NCI-H446 (cell line): ENCODE measurements at regions not wholly inside any gene's neighbourhood (a gene's known extent, or its start where the extent isn't known, plus 50 kb on each side); places are given as distances from the start of the nearest gene placed in this dataset.
"Not testable (repeated sequence)": the region's sequence is repeated elsewhere in the genome, so short reads cannot be mapped to it uniquely, and the experiment has no call there.

Experiments used
- DNase-seq, 2 experiments: peaks; one replicate each; lab custom pipeline; 2025; lab: John Stamatoyannopoulos, UW

DNA sequence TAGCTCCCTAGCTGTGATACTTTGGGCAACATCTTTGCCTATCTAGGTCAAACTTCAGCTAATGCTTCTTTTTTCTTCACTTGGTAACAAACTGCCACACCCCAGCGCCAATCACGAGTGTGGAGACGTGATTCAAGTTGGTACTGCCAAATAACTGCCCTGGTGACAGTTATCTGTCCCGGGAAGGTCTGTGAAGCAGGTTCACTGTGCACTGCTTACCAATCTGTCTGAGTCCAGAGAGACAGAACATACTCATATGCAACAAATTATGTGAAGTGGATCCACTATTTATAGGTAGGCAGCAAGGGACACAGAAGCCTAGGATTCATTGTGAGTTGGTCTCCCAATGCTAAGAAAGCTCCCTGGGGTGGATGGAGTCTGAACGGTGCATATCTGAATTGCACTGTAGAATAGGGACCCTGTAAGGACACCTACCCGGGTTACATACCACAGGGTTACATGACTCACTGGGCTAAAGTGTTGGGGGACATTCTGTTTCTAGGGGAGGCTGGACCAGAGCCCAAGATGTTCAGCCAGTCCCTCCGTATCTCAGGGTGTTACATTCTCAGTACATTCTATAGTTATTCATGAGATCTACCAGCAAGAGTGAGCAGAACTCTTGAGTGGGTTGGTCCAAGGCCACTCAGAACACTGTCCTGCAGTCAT, 95.4 kb upstream of the STC2 start:
- DNase-seq: no peak

DNA sequence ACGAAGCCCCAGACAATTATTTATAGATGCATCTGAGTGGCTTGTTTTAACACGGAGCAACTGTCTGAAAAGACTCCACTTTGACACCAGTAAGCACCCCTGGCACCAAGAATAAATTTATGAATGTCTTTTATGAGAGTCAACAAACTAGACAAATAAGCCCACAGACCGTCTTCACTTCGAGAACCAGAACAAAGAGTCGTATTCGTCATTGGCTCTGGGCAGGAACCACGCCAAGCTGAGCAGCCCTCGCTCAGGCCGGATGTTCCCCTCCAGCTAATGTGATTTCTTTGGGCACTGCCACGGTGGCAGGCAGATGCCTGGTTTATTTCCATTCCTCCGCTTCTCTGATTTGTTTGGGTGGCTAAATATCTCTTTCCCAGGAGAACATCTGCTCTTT, 91.9 kb upstream of the STC2 start:
- no peak for DNase-seq

DNA sequence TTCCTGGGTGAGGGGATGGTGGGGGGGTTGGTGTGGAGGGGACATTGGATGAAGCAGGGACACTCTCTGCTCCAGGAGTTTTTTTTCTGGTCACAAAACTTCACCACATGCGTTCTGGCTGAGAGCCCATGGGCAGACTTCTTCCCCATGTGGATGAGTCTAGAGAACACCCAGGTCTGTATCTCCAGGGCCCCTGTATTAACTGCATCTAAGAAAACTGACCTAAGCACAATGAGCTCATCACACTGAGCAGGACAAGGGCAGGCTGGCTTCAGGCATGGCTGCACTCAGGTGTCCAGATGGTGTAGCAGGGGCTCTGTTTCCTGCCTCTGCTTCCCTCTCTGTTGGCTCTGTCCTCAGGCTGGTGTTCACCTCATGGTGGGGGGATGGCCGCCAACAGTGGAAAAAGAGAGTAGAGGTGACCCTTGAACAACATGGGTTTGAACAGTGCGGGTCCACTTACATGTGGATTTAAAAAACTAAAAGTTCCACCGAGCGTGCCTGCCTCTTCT, 85.3 kb upstream of the STC2 start:
- DNase-seq: no peak

DNA sequence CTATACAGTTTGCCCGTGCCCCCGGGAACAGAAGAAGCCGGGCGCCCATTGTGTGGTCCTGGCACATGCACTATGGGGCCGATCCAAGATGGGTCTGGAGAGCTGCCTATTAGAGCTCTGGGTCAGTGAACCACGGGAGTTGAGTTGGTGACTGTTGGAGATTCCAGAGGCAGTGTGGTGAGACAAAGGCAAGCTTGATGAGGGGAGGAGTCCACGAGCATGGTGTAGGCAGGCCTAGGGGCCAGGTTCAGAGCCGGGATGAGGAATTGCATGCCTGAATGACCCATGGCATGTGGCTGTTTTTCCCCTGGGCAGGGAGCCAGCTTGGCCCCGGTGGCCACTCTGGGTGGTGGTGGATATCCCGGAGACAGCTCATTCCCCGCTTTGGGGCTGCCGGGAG, 84.4 kb upstream of the STC2 start:
- no peak for DNase-seq

DNA sequence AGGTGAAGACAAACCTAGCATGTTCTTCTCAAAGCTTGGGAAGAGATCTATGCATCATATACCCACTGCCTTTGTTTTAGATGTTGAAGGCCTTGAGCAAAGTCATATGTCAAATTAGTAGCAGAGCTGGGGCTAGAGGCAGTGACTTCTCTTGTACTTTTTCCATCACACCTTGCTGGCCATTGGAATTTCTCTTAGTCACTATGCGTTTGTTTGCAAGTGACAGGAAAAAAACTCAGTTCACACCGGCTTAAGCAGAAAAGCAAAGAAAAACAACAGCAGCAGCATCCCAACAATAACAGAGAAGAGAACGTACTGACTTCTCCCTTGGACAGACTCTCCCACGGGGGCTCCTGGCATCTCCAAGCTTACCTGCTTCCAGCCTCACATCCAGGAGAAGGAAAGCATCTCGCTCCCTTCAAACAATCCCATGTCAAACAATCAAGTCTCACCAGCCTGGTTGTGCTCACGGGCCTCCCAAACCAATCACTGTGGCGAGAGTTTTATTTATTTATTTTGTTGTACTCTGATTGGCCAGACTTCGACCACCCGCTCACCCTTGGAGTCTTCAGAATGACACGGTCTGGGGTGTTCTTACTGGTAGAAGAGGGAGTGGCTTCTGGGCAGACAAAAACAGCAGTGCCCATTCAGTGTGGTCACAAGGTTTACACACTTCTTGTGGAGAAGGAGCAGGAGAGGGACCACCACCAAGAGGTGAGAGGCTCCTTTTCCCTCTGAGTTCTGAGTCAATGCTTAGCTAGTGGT, 83.8 kb upstream of the STC2 start:
- no peak for DNase-seq

DNA sequence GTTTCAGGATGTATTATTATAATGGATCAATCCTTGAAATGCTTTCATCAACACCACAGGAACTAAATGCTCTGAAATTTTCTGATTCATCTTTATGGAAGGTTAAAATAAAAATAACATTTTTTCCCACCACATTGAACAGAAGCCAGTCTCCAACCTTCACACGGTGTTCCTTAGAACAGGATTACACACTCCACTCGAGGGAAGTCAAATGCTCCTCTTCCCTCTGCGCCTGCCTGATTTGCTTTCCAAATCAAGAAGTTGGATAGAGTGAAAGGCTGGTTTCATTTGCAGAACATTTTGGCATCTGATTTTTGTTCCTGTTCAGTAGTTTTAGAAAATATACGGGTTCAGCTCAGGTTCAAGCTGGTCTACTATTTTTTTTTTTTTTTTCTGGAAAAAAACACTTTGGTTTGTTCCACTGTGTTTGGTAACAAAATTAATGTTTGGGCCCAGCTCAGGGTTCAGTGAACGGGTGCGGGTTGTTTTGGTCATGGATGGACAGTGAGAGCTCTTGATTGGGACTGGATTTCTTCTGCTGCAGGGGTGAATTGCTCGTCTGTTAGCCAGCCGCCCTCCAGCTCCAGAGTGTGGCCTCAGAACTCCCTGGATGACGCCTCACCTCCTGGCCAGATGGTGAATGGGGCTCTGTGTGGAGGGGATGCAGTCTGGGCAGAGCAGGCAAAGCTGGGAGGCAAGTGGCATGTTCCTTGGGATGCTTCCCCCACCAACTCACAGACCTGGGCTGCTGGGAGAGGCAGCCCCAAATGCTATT, 82.4 kb upstream of the STC2 start:
- DNase-seq: no peak

DNA sequence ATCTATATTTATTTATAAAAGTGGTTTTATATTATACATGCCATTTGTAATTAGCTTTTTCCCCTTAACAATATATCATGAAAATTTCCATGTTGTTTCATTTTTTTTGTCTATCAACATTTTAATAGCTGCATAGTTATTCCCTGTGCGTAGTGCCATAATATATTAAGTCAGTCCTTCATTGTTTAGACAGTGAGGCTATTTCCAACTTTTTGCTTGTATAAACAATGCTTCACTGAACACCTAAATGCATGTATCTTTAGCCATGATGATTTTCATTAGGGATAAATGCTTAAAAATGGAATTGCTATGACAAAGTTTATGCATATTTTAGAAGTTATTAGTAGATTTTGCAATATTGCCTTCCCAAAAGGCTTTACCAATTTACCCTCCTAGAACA, 80.7 kb upstream of the STC2 start:
- no peak for DNase-seq

DNA sequence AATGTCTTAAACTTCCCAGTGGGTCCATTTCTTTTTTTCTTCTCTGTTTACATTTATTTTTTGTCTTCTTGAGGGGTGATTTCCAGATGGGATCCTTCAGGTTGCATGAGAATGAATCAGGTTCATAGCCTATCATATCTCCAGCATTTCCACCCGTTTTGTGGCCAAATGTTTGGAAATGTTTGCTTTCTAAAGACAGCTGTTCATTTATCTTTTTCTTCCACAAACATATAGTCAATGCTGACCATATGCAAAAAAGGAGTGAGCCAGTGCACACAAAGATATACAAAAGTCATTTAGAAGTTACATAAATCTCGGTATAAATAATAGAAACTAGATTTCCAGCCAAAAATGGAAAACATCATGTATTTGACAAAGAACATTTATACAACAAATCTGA, 71.6 kb upstream of the STC2 start:
- no peak for DNase-seq

DNA sequence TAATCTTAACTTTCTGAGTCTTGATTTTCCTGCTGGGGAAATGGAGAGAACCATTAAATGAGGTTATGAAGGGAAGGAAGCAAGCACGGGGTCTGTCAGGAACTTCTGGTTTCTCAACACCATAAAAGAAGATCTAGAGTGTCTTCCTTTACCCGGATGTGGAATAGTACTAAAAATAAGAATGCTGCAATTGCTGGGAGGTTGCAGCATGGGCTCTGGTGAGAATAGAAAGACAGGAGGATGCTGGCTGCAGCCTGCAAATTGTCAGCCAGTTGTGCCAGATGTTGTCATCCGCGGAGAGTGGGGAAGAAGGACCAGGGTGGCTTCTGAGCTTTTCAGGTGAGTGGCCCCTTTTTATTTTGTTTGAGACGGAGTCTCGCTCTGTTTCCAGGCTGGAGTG, 69.3 kb upstream of the STC2 start:
- no peak for DNase-seq

DNA sequence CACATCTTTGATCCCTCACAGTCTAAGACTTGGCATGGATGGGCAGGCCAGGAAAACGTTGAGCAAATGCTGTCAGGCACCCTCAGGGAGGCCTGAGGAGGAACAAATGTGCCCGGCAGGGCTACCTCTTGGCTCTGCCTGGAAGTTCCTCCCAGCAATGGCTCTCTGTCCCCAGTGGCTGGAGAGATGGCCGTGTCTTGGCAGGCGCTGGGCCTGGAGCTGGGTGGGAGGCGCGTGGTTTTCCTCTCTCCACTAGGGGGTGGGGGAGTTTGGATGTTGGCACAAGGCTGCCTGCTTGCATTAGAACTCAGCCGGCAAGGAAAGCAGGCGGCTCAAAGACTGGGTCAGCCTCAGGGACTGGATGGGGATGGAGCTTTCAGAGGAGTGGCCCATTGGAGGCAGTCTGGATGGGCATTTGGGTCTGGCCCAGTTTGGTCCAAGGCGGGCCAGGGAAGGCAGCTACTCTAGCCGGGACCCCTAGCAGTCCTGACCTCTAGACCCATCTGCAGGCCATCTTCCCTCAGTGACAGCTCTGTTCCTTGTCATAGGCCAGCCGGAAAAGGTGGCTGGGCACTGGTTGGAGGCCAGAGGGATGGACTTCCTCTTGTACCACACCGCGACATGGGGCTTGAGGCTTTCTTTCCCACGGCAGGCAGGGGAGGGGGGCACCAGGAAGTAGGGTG, 68.2 kb upstream of the STC2 start:
- DNase-seq: no peak

DNA sequence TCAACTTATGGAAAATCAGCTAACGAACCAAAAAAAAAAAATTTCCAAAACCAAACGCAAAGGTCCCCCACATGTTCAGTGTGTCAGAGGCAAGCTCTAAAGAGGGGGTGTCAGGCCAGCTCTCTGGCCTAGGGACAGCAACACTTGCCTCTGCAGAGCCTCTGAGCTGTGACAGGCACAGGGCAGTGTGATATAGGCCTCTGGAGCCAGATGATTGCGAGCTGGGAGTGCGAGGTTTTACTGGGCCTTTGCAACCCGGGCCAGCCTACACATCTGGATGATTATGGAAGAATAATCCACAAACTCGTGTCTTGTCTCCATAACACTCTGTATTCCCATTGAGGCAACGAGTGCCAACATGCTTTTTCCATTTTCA, 67.7 kb upstream of the STC2 start:
- no peak for DNase-seq

DNA sequence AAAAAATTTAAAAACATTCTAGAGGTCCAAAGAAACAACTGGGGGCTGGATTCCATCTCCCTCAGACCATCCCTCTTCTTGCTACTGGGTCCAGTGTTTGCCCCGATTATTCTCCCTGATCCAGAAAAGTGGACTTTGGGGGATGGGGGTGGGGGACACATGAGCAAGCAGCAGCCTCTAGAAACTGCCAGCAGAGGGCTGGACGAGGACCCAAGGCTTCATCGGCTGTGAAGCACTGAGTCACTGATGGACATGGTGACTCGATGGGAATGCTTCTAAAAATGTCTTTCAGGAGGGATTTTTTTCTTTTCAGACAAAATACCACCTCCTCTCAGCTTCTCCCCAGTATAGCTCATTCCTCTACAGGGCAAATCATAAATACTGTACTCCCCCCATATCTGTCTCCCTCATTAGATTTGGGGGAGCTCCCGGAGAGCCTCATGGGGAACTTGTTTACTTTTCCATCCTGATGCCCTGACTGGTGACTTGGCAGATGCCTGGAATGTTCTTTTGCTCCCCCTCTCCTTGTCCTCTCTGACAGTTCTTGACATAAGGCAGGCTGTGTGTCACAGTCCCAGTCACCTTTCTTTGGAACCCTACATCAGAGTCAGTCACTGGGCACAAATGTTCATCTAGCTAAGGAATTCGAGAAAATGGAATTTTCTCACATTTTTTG, 67.2 kb upstream of the STC2 start:
- DNase-seq: no peak

DNA sequence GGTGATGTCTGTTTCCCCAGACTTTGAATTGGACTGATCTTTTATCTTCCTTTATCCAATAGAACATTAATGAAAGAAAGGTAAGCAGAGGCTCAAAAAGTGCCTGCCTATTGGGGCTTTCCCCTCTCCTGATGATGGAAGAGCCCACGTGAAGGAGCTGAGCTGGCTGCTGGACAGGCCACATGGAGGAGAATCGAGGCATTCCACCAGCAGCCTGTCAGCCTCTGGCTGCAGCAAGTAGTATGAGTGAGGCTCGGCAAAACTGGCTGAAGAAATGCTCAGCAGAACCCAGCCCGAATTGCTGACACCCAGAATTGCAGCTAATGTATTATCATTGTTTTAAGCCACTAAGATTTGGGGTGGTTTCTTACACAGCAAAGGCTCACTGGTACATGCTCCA, 66.5 kb upstream of the STC2 start:
- no peak for DNase-seq

DNA sequence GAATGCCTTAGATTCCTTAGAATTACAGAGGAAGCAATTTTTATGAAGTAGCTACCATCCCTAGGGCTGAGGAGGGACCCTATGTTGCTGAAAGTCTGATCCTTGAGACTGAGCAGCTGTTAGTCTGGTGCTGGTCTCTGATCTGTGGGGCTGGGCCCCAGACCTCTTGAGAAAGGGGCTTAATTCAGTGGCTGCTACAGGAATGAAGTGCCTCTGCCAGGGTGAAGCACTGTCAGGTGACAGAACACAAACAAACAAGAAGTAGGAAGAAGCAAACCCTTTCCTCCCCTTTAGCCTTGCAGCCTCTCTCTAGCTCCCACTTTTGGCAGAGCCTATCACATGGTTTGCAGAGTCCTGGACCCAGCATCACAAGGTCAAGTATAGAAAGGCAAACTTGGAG, 64.0 kb upstream of the STC2 start:
- no peak for DNase-seq

DNA sequence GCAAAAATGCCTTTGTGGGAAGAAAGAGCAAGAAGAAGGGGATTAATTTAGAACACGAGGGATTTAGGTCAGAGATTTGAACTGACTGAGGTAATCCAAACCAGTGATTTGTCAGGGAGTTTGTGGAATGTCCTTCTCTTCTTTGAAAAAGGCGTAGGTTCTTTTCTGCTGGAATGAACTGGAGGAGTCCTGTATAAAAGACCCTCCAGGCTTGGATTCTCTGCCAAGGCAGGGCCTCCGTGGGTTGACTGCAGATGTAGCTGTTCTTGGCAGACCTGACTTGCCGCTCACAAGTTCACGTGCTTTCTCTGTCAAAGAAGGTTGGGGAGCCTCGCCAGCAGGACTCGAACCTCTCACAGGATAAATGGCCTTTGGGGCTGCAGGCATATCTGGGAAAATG, 62.8 kb upstream of the STC2 start:
- DNase-seq: no peak

DNA sequence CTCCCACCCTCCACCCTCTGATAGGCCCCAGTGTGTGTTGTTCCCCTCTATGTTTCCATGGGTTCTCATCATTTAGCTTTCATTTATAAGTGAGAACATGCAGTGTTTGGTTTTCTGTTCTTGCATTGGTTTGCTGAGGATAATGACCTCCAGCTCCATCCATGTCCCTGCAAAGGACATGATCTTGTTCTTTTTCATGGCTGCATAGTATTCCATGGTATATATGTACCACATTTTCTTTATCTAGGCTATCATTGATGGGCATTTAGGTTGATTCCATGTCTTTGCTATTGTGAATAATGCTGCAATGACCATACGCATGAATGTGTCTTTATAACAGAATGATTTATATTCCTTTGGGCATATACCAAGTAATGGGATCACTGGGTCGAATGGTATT, 59.1 kb upstream of the STC2 start:
- not testable (repeated sequence) for DNase-seq

DNA sequence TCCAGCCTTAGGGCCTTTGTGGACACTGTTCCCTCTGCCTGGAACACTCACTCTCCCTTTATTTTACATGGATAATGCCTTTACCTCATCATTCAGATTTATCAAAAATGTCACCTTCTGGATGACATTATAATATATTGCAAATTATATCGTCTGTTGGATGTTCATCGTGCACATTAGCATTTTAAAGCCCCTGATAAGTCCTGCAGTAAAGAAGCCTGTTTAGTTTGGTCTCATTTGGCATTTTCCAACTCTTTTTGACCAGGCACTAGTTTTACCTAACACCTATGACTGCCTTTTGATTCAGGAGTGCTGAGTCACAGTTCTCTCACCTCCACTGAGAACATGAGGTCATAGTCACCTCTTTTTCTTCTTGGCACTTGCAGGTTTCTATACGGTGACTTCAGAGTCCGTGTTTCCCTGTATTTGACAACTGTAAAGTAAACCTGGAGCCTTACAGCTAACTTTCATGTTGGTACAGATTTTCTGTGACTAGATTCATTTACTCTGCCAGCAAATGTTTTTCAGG, 57.7 kb upstream of the STC2 start:
- no peak for DNase-seq

DNA sequence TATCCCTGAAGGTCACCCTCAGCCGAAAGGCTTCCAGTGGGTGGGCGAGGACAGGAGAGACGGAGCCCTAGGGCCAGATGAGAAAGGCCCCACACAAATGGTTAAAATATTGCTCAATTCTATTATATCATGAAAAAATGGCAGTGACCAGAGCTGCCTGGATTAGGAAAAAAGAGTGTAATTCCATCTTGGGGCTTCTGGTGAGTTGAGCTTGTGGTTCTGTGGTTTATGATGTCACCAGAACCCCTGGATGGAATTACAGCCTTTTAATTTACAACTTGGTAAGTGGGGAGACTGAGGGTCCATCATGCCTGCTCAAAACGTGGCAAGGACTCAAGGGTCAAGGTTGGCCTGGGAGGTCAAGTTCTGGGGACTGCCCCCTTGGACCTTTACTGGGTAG, 55.5 kb upstream of the STC2 start:
- no peak for DNase-seq

DNA sequence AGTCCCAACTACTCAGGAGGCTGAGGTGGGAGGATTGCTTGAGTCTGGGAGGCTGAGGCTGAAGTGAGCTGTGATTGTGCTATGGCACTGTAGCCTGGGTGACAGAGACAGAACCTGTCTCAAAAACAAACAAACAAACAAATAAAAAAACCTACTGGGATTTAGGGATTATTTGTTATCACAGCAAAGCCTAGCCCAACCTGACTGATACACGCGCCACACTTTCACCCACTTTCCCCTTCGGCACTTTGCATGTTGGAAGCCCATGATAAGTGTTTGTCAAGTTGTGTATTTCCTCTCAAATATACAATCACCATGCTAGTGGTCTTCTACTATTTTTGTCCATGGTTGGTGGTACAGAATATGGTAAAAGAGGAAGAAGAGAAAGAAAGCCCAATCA, 50.5 kb upstream of the STC2 start:
- no peak for DNase-seq
